DOHH2 (cell line): ENCODE measurements at regions not wholly inside any gene's neighbourhood (a gene's known extent, or its start where the extent isn't known, plus 50 kb on each side); places are given as distances from the start of the nearest gene placed in this dataset.

Experiments used
- H3F3A ChIP-seq: fragments of 200-600 bp; sonication (generic), shearing (Covaris generic); 2 replicates; pipeline ENCODE4 v1.6.0; 2016; ENCODE audit warnings: antibody characterized with exemption, mild to moderate bottlenecking; ENCODE audit not compliant: control insufficient read depth, insufficient read depth
- H3K27ac ChIP-seq: fragments of 200-600 bp; sonication (generic); 2 replicates; pipeline ENCODE4 v1.5.1; 2014; ENCODE audit warnings: low read depth, mild to moderate bottlenecking, low read length, moderate library complexity
- H3K27me3 ChIP-seq: fragments of 200-600 bp; sonication (generic); 2 replicates; pipeline ENCODE4 v1.6.1; 2014; ENCODE audit warnings: mild to moderate bottlenecking, low read length, mixed read lengths; ENCODE audit not compliant: control insufficient read depth
- H3K36me3 ChIP-seq: fragments of 200-600 bp; sonication (generic); 2 replicates; pipeline ENCODE4 v1.6.1; 2014; ENCODE audit warnings: mild to moderate bottlenecking, low read length, moderate library complexity, mixed read lengths; ENCODE audit not compliant: control insufficient read depth
- H3K4me1 ChIP-seq: fragments of 200-600 bp; sonication (generic); 2 replicates; pipeline ENCODE4 v1.6.1; 2014; ENCODE audit warnings: mild to moderate bottlenecking, low read length, mixed read lengths; ENCODE audit not compliant: control insufficient read depth
- H3K4me2 ChIP-seq: fragments of 200-600 bp; sonication (generic); 2 replicates; pipeline ENCODE4 v1.6.0; 2014; ENCODE audit warnings: mild to moderate bottlenecking, low read length, moderate library complexity
- H3K4me3 ChIP-seq: fragments of 200-600 bp; sonication (generic); 2 replicates; pipeline ENCODE4 v1.5.1; 2014; ENCODE audit warnings: mild to moderate bottlenecking, low read length, mixed read lengths
- H3K79me2 ChIP-seq: fragments of 200-600 bp; sonication (generic); 2 replicates; pipeline ENCODE4 v1.6.1; 2014; ENCODE audit warnings: mild to moderate bottlenecking, low read length, mixed read lengths; ENCODE audit not compliant: control insufficient read depth
- H3K9me2 ChIP-seq: fragments of 200-600 bp; sonication (generic); replicated peaks from 2 replicates; pipeline ENCODE4 v1.6.1; 2014; ENCODE audit warnings: mild to moderate bottlenecking, low read length, mixed read lengths; ENCODE audit not compliant: control insufficient read depth
- H3K9me3 ChIP-seq: fragments of 200-600 bp; sonication (generic); 2 replicates; pipeline ENCODE4 v1.6.1; 2014; ENCODE audit warnings: antibody characterized with exemption, low read length, mixed read lengths; ENCODE audit not compliant: control insufficient read depth, insufficient read depth
- H4K20me1 ChIP-seq: fragments of 200-600 bp; sonication (generic); 2 replicates; pipeline ENCODE4 v1.6.0; 2014; ENCODE audit warnings: low read depth, mild to moderate bottlenecking, antibody characterized with exemption, low read length, moderate library complexity; ENCODE audit not compliant: control insufficient read depth, insufficient read depth
- EZH2phosphoT487 ChIP-seq: fragments of 200-600 bp; sonication (generic); IDR thresholded peaks from 2 replicates; pipeline ENCODE4 v1.6.1; 2017; ENCODE audit warnings: borderline replicate concordance, mild to moderate bottlenecking, antibody characterized with exemption, low read length, moderate library complexity, mixed read lengths
- TF ChIP-seq, protein P1 (sequence below): fragments of 200-600 bp; sonication (generic); IDR thresholded peaks from one replicate; pipeline ENCODE4 v1.5.1; 2014; ENCODE audit warnings: antibody characterized with exemption, mild to moderate bottlenecking, low read depth, low read length; ENCODE audit not compliant: poor library complexity, severe bottlenecking

DNA sequence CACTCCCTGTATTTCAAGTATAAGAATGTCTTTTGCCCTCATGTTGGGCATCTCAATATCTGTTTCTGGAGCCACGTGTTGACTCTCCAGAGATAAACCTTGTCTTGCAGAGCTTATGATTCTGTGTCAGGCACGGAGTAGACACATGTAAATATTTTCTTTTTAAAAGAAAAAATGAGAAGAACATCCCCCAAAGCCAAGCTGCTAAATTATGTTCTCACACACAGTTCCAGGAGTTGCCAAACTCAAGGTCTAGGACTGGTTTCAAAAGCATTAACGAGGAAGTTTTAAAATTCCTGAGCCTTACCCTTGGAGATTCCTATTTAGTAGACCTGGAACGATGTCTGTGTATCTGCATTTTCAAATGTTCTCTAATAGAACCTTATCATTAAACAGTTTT, 1228.3 kb upstream of the WWC1 start:
- Histone ChIP-seq H3K4me3 (no peak overlapping the region), H3K27ac (no peak overlapping the region), H3F3A (no peaks in the 10 kb centered on the region), H3K79me2 (no peaks in the 10 kb centered on the region), H3K4me1 (no peaks in the 10 kb centered on the region), H3K36me3 (no peaks in the 10 kb centered on the region), H4K20me1 (no peaks in the 10 kb centered on the region), H3K9me2 (no peaks in the 10 kb centered on the region), H3K27me3 (no peaks in the 10 kb centered on the region), H3K9me3 (no peaks in the 10 kb centered on the region), H3K4me2 (no peak overlapping the region)
- no peak for TF ChIP-seq EZH2phosphoT487
- TF ChIP-seq, protein P1, sequence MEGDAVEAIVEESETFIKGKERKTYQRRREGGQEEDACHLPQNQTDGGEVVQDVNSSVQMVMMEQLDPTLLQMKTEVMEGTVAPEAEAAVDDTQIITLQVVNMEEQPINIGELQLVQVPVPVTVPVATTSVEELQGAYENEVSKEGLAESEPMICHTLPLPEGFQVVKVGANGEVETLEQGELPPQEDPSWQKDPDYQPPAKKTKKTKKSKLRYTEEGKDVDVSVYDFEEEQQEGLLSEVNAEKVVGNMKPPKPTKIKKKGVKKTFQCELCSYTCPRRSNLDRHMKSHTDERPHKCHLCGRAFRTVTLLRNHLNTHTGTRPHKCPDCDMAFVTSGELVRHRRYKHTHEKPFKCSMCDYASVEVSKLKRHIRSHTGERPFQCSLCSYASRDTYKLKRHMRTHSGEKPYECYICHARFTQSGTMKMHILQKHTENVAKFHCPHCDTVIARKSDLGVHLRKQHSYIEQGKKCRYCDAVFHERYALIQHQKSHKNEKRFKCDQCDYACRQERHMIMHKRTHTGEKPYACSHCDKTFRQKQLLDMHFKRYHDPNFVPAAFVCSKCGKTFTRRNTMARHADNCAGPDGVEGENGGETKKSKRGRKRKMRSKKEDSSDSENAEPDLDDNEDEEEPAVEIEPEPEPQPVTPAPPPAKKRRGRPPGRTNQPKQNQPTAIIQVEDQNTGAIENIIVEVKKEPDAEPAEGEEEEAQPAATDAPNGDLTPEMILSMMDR: no peak

DNA sequence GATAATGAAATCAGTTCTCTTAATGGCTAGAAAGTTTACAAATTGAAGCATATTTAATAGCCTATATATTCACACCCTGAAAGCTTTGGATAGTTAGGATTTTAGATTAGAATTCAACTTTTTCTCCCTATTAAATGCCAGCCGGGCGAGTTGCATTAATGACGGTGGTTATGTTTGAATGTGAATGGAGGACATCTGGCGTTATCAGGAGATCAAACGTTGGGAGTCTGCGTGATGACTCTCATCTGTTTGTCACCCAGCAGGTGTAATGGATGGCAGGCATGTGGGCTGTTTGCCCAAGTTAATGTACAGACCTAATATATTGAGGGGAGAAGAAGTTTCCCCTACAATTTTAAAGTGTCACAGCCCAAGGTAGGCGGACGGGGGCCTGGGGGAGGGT, 1227.7 kb upstream of the WWC1 start:
- Histone ChIP-seq H3K4me1 (no peaks in the 10 kb centered on the region), H3K27ac (no peak overlapping the region), H3K36me3 (no peaks in the 10 kb centered on the region), H3K79me2 (no peaks in the 10 kb centered on the region), H3F3A (no peaks in the 10 kb centered on the region), H3K9me3 (no peaks in the 10 kb centered on the region), H3K4me3 (no peak overlapping the region), H3K9me2 (no peaks in the 10 kb centered on the region), H3K4me2 (no peak overlapping the region), H3K27me3 (no peaks in the 10 kb centered on the region), H4K20me1 (no peaks in the 10 kb centered on the region)
- TF ChIP-seq EZH2phosphoT487: no peak
- TF ChIP-seq, protein P1: no peak

DNA sequence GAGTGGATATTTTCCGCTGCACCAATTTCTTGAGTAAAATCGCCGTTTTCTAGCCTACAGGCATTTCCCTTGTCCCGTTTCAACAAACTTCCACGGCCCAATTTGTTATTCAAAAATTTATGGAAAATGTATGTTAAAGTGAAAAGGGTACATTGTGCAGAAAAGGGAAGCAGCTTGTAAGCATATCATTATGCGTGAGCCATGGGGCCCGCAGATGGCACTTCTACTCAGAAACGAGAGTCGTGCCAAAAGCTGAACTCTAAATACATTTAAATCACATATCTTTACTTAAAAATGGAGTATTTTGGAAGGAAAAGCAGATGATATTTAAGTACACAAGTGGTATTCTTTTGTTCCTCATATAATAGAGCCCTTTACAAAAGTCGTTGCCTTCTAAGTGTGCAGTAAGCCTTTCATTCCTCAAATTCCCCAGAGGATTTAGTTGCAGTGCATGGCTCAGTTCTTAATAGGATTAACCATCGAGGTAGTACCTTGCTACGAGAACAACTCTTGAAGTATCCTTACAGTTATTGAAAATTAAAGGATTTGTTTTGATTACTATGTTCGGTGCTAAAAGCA, 1227.2 kb upstream of the WWC1 start:
- no peak overlapping the region for H3K27ac ChIP-seq
- H3K9me2 ChIP-seq: no peaks in the 10 kb centered on the region
- no peak overlapping the region for H3K4me3 ChIP-seq
- no peaks in the 10 kb centered on the region for H3K27me3 ChIP-seq
- H3K4me2 ChIP-seq: no peak overlapping the region
- H3K79me2 ChIP-seq: no peaks in the 10 kb centered on the region
- H3K36me3 ChIP-seq: no peaks in the 10 kb centered on the region
- H3K4me1 ChIP-seq: no peaks in the 10 kb centered on the region
- TF ChIP-seq, protein P1: no peak
- no peak for TF ChIP-seq EZH2phosphoT487
- no peaks in the 10 kb centered on the region for H3F3A ChIP-seq
- no peaks in the 10 kb centered on the region for H3K9me3 ChIP-seq
- no peaks in the 10 kb centered on the region for H4K20me1 ChIP-seq

DNA sequence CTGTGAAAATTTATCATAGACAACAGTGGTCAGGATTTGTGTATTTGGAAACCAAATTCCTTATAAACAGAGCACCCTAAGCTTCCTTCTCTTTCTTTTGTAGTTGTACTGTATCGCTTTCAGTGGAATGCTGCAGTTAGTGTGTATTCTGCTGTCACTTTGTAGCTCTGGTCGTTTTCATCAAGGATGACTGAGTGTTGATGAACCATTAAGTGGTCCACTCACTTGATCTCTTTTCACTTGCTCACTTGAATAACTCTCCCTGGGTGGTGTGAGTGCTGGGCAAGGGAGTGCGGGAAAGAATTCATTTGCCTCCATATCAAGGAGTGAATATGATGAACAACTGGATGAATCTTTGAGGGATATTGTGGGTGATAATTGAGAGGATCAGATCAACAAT, 1225.7 kb upstream of the WWC1 start:
- Histone ChIP-seq H3K9me3 (no peaks in the 10 kb centered on the region), H4K20me1 (no peaks in the 10 kb centered on the region), H3K27ac (no peak overlapping the region), H3K36me3 (no peaks in the 10 kb centered on the region), H3K4me1 (no peaks in the 10 kb centered on the region), H3F3A (no peaks in the 10 kb centered on the region), H3K4me3 (no peak overlapping the region), H3K27me3 (no peaks in the 10 kb centered on the region), H3K4me2 (no peak overlapping the region), H3K79me2 (no peaks in the 10 kb centered on the region), H3K9me2 (no peaks in the 10 kb centered on the region)
- TF ChIP-seq, protein P1: no peak
- TF ChIP-seq EZH2phosphoT487: no peak
